AG20443 (cell line): ENCODE measurements at regions not wholly inside any gene's neighbourhood (a gene's known extent, or its start where the extent isn't known, plus 50 kb on each side); places are given as distances from the start of the nearest gene placed in this dataset.

Experiments used
- DNase-seq: peaks from one replicate; pipeline ENCODE4 v3.0.0; 2012; ENCODE audit warnings: low spot score, mixed read lengths

GRCh38 chr6:167774881-167775280 is 51.8 kb upstream of the AFDN start:
- no peak for DNase-seq

- no peak for DNase-seq
Measured at GRCh38 chr6:167776906-167777627, 49.6 kb upstream of the AFDN start.
